ENCODE measurements at regions not wholly inside any gene's neighbourhood (a gene's known extent, or its start where the extent isn't known, plus 50 kb on each side); places are given as distances from the start of the nearest gene placed in this dataset.

- TF ChIP-seq POLR2A (IDR thresholded peaks at IDR 0.05; ENCODE audit: low read depth, low read length) (no peak), POLR2AphosphoS5 (IDR thresholded peaks at IDR 0.05; ENCODE audit: low read depth, low read length) (no peak)
Measured at GRCh38 chr18:24695168-24695567, 234.7 kb downstream of the HRH4 start.
